NCI-H748 treated with DMSO at 0.1 percent for 48 hours (cell line): ENCODE measurements at regions not wholly inside any gene's neighbourhood (a gene's known extent, or its start where the extent isn't known, plus 50 kb on each side); places are given as distances from the start of the nearest gene placed in this dataset.
A peak's percentile ranks its signal among the peaks of the same experiment; 100 is the strongest.
"Not testable (repeated sequence)": the region's sequence is repeated elsewhere in the genome, so short reads cannot be mapped to it uniquely, and the experiment has no call there.

Experiments
- DNase-seq: peaks from one replicate; lab custom pipeline; 2025; lab: John Stamatoyannopoulos, UW

DNA sequence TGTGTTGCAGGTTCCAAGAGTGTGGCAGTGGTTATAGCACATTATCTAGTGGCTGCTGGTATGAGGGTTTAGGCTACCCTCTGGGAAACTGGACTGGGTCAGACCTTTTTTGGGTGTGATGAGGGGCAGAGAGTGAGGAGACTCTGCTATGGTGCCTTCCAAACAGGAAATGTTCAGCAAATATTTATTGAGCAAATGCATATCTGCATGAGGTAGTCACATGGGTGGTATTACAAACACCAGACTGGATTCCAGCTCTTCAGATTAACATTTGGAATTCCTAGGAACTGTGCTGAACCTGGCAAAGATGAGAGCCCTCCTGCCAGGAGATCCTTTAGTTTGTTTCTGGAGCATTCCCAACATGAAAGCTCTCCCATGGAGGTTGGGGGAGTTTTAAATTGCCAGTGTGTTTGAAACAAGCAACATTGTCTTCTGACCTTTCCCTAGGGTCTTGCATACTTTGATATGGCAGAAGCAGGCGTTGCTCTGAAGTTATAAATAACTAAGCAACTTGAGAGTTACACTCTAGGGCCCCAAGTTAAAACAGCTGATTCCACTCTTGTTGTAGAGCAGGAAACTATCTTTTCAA is 341.2 kb upstream of the C2CD4B start:
- peak; percentile 4 for DNase-seq

DNA sequence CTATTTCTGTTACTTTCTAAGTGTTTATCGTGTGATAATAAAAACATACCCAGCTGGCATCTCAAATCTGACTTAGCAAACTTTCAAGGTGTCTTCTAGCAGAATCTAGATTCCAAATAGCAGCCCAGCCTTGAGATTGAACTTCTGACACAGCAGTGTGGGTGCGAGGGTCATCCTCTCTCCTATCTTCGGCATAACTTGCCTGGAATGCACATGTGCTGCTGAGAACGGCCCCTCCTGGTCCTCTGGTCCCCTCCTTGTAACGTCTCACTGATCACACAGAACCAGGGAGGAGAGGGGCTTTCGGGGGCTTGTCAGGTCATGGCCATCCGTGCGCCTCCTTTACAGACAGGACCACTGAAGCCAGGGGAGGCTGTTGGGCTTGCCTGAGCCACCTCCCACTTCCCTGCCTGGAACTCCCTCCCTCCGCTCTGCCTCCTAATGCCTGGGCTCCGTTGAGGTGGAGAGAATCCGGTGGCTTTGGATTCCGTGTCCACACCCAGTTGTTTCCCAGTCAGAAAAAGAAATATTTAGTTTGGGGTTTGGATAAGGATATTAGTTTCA is 344.4 kb upstream of the C2CD4B start:
- no peak for DNase-seq

- DNase-seq: no peak
These were observed 345.7 kb upstream of the C2CD4B start for GRCh38 chr15:62510791-62511190.

DNA sequence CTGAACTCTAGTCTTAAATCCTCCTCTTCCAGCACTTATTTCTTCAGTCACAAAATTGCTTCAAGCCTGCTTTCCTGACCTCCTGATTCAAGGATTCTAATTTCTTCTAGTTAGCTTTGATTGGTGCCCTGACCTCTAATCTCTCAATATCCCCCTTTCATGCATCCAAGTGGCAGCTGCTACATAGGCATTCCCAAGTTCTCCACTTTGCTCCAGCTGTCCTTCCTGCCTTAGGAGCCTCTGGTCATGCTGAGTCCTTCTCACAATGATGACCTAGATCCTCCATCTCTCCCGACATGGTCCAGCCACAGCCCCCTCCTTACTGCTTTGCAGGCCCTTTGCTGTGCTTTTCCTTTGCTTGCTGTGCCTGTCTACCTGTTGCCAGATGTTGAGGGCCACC is 347.8 kb upstream of the C2CD4B start:
- no peak for DNase-seq

GRCh38 chr15:62513893-62514292 is 348.8 kb upstream of the C2CD4B start:
- DNase-seq: no peak

GRCh38 chr15:62515696-62516395 is 350.8 kb upstream of the C2CD4B start:
- DNase-seq: no peak

GRCh38 chr15:62517541-62517940 is 352.5 kb upstream of the C2CD4B start:
- no peak for DNase-seq

DNA sequence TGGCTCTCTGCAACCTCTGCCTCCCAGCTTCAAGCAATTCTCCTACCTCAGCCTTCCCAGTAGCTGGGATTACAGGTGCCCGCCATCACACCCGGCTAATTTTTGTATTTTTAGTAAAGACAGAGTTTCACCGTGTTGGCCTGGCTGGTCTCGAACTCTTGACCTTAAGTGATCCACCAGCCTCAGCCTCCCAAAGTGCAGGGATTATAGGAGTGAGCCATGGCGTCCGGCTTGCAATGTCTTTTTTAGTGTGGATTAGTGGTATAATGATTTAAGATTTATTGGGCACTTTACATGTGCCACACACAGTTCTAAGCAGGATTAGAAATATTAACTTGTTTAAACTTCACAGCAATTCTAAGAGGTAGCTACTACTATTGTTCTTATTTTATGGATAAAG is 353.6 kb upstream of the C2CD4B start:
- not testable (repeated sequence) for DNase-seq

GRCh38 chr15:62519900-62520299 is 354.8 kb upstream of the C2CD4B start:
- no peak for DNase-seq

GRCh38 chr15:62520887-62521286 is 355.8 kb upstream of the C2CD4B start:
- DNase-seq: no peak

DNA sequence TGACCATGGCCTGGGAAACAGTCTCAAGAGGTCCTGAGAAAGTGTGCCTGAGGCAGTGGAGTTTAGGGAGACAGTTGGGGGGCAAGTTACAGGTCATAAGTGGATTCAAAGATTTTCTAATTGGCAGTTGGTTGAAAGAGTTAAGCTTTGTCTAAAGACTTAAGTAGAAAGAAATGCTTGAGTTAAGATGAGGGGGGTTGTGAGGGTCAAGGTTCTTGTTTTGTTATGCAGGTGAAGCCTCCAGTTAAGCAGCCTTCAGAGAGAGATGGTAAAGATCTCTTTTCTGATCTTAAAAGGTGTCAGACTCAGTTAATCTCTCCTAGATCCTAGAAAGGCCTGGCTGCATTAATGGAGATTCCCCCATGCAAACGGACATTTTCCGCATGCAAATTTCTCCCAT is 356.3 kb upstream of the C2CD4B start:
- no peak for DNase-seq

DNA sequence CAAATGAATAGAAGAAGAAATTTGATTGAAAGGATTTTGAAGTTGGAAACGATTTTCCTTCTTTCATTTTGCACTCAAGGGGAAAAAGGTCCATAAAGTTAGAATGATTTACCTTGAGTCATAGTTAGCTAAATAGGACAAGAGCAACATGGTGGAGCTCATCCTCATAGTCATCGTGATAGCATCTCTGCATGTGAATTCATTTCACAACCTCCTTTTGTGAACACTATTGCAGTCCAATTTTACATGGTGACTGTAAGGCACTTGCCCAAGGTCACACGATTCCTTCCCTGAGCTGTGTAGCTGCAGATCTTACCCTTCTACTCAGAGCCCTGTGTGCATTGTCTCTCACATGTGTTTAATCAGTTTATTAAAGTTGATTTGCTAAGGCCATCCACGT is 359.8 kb upstream of the C2CD4B start:
- DNase-seq: no peak

DNA sequence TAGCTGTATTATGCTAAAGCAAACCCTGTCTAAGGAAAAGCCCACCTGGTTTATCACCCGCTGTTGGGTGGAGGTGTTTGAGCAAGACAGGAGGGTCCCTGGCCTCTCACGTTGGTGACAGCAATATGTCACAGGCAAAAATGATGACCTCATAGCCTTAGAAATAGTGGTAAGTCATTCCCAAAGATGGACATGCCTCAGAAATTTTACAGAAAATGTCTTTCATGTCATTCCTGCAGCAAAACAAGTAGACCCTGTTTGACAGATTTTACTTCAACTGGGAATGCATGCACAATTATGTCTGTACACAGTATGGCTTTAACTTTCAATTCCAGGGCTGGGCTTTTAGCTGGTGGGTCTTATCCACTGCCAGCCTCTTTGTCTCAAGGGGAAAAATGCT is 362.3 kb upstream of the C2CD4B start:
- DNase-seq: no peak

DNA sequence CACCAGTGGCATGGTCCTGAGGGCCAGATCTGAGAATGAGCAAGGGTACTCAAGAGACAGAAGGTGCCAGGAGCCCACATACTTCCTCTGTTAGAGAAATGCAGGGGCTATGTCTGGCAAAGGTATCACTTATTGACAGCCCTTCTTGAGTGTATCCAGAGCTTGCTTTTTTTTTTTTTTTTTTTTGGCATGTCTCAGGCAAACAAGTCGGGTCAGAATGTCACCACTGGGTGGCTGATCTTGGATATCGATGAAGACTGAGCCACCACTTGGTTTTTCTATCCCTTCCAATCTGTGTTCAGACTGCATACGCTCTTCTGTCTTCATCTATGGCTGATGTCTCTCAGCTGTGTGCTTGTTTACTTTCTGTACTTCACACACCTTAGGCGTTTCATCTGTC is 363.4 kb upstream of the C2CD4B start:
- no peak for DNase-seq

GRCh38 chr15:62532367-62532766 is 367.3 kb upstream of the C2CD4B start:
- DNase-seq: no peak

GRCh38 chr15:62533687-62534086 is 368.6 kb upstream of the C2CD4B start:
- no peak for DNase-seq

DNA sequence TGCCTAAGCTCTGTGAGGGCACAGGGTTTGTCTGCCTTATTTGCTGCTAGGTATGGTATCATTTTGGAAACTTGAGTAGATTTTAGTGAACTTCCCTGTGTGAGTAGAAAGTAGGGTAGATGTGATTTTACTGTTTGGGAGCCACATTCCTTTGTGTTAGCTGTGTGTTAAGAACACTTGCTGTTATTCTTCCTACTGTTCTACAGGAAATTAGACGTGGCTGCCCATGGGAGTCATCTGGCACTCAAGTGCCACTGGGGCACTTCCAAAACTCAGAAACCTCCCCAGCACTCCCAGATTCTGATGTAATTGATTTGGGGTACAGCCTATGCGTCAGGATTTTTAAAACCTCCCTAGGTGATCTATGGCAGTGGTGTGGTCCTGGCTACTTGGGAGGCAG is 369.9 kb upstream of the C2CD4B start:
- no peak for DNase-seq

DNA sequence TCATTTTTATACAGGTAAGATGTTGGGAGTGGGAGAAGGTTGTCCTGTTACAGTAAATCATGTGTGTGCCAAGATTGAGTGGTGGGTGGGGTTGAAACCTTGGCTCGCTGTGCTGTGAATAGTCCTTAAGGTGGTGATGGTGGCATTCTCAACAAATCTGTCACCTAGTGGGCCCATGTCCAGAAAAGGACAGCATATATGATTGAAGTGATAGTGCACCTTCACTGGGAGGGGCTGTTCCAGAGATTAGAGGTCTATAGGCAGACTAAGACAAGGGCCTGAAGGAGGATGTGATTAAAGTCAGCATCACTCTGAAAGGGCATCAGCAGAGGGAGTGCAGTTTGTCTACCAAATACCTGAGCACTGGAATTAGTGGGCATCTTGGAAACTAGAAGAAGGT is 374.2 kb upstream of the C2CD4B start:
- no peak for DNase-seq

- no peak for DNase-seq
These were observed 376.2 kb upstream of the C2CD4B start for GRCh38 chr15:62541250-62541649.

DNA sequence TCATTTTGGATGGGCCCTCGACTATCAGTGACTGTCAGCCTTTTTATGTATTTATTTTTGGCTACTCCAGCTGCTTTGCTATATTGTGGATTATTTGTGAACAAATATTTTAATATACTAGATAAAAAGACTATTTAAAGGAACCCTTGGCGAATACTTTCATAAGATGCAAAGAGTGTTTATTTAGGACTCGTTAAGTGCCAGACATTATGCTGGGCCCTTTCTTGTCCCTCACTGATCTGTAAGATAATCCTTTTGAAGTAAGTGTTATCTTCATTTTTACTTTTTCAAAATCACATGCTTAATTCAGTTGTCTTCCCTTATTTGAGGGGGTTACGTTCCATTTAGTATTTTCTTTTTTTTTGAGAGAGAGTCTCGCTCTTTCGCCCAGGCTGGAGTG is 376.8 kb upstream of the C2CD4B start:
- DNase-seq: no peak

GRCh38 chr15:62544446-62544845 is 379.4 kb upstream of the C2CD4B start:
- no peak for DNase-seq

GRCh38 chr15:62545467-62546227 is 380.6 kb upstream of the C2CD4B start:
- DNase-seq: no peak

DNA sequence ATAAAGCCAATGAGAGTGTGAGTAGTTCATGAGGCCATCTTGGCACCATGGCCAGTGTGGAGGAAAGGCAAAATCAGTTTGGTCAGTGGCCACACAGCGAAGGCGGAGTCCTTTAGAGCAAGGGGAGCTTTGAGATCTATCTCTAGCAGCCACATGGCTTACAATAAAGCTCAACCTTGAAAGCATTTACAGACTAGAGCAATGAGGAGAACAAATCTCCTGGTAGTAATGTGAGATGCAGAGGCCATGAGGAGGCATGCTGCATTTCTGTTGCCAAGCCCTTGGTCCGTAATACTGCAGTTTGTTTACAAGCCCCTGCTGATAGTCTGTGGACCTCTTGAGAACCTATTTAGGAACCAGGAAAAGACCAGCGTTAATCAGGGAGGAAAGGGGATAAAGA is 381.5 kb upstream of the C2CD4B start:
- DNase-seq: no peak
